Thyroid gland (tissue), 4 donors: ENCODE measurements at regions not wholly inside any gene's neighbourhood (a gene's known extent, or its start where the extent isn't known, plus 50 kb on each side); places are given as distances from the start of the nearest gene placed in this dataset.

Experiments used
- DNase-seq, 2 donors: peaks; one replicate each; pipeline ENCODE4 v3.0.0-alpha.2; 2019
- H3K27ac ChIP-seq, 3 donors: fragments of 200-600 bp; sonication (generic); 1 replicate in 2 of 3; 2 replicates in 1 of 3; pipeline ENCODE4 v1.5.1; 2016 to 2019; ENCODE audit warnings: mild to moderate bottlenecking in 1 of 3, moderate library complexity in 1 of 3
- H3K27me3 ChIP-seq: fragments of 200-600 bp; sonication (generic); one replicate; pipeline ENCODE4 v1.5.1; 2019
- H3K36me3 ChIP-seq, 2 donors: fragments of 200-600 bp; sonication (generic); one replicate each; pipeline ENCODE4 v1.5.1; 2016 to 2019
- H3K4me1 ChIP-seq, 2 donors: fragments of 200-600 bp; sonication (generic); one replicate each; pipeline ENCODE4 v1.5.1; 2017 to 2019
- H3K4me3 ChIP-seq, 3 donors: fragments of 200-600 bp; sonication (generic); replicated peaks in 1 of 3; 1 replicate in 2 of 3; 2 replicates in 1 of 3; pipeline ENCODE4 v1.5.1; 2016; ENCODE audit warnings: mild to moderate bottlenecking in 1 of 3
- H3K9me3 ChIP-seq: fragments of 200-600 bp; sonication (generic); one replicate; pipeline ENCODE4 v1.5.1; 2017
- POLR2A ChIP-seq, 2 donors: fragments of 450-650 bp; IDR thresholded peaks; one replicate each; pipeline ENCODE4 v1.6.1; 2017; ENCODE audit warnings: antibody characterized with exemption in 2 of 2, mild to moderate bottlenecking in 2 of 2, moderate library complexity in 1 of 2
- WGBS, 2 donors: methylation state at CpG; one replicate each; pipeline ENCODE4 v1.1.5; 2017; 5-methylcytosine and 5-hydroxymethylcytosine counted together
- intact Hi-C: fragments of 100-400 bp; cut with DNase I; formaldehyde crosslinking; loops from one replicate; pipeline ENCODE4 v1.15.1; 2023
- TF ChIP-seq, protein P1 (sequence below), 6 experiments: fragments of 200-600 bp in 3 of 6; fragments of 450-650 bp in 3 of 6; sonication (generic) in 3 of 6; IDR thresholded peaks; one replicate each; pipeline ENCODE4 v1.5.1; 2016 to 2019; ENCODE audit warnings: antibody characterized with exemption in 6 of 6, mild to moderate bottlenecking in 2 of 6, inconsistent platforms in 1 of 6, moderate library complexity in 1 of 6

- DNase-seq: no peak
- TF ChIP-seq POLR2A (IDR thresholded peaks at IDR 0.05): no peak
- TF ChIP-seq, protein P1, sequence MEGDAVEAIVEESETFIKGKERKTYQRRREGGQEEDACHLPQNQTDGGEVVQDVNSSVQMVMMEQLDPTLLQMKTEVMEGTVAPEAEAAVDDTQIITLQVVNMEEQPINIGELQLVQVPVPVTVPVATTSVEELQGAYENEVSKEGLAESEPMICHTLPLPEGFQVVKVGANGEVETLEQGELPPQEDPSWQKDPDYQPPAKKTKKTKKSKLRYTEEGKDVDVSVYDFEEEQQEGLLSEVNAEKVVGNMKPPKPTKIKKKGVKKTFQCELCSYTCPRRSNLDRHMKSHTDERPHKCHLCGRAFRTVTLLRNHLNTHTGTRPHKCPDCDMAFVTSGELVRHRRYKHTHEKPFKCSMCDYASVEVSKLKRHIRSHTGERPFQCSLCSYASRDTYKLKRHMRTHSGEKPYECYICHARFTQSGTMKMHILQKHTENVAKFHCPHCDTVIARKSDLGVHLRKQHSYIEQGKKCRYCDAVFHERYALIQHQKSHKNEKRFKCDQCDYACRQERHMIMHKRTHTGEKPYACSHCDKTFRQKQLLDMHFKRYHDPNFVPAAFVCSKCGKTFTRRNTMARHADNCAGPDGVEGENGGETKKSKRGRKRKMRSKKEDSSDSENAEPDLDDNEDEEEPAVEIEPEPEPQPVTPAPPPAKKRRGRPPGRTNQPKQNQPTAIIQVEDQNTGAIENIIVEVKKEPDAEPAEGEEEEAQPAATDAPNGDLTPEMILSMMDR (IDR thresholded peaks at IDR 0.05): no peak
These were observed 257.8 kb downstream of the LMO4 start for GRCh38 chr1:87586501-87586900.

GRCh38 chr1:87588495-87588894 lies 259.8 kb downstream of the LMO4 start:
- no peak for DNase-seq
- Histone ChIP-seq H3K36me3 (no peaks in the 10 kb centered on the region), H3K4me1 (peaks cover 0 to 7% of the 10 kb centered on the region in 2 donors), H3K27ac (no peak overlapping the region), H3K4me3 (no peak overlapping the region), H3K9me3 (no peaks in the 10 kb centered on the region), H3K27me3 (no peaks in the 10 kb centered on the region)
- no peak for TF ChIP-seq POLR2A (IDR thresholded peaks at IDR 0.05)
- TF ChIP-seq, protein P1 (IDR thresholded peaks at IDR 0.05): no peak
- intact Hi-C loops: no loop called here
- 64 to 68% methylated on average over 4 of the region's 4 CpGs for WGBS, 2 donors

More at GRCh38 chr1:87586501-87586900, 257.8 kb downstream of the LMO4 start:
- H3K36me3 ChIP-seq: no peaks in the 10 kb centered on the region
- H3K4me1 ChIP-seq: peaks cover 0 to 7% of the 10 kb centered on the region in 2 donors
- no peak overlapping the region for H3K27ac ChIP-seq
- intact Hi-C loops: no loop called here
- no peak overlapping the region for H3K4me3 ChIP-seq
- H3K27me3 ChIP-seq: no peaks in the 10 kb centered on the region
- 89 to 90% methylated on average over 3 of the region's 3 CpGs for WGBS, 2 donors
- no peaks in the 10 kb centered on the region for H3K9me3 ChIP-seq

- DNase-seq: no peak
- TF ChIP-seq POLR2A (IDR thresholded peaks at IDR 0.05): no peak
- TF ChIP-seq, protein P1 (IDR thresholded peaks at IDR 0.05): no peak
- 77 to 85% methylated on average over 5 to 6 of the region's 6 CpGs for whole genome bisulfite sequencing, 2 donors
- Histone ChIP-seq H3K27me3 (no peaks in the 10 kb centered on the region), H3K9me3 (no peaks in the 10 kb centered on the region), H3K4me1 (peaks cover 13 to 17% of the 10 kb centered on the region in 2 donors), H3K27ac (no peak overlapping the region), H3K4me3 (no peak overlapping the region), H3K36me3 (no peaks in the 10 kb centered on the region)
- intact Hi-C loops: no loop called here
These were observed 262.8 kb downstream of the LMO4 start for GRCh38 chr1:87591492-87591891.

- Histone ChIP-seq H3K36me3 (no peaks in the 10 kb centered on the region), H3K4me3 (no peak overlapping the region), H3K27me3 (no peaks in the 10 kb centered on the region), H3K9me3 (no peaks in the 10 kb centered on the region), H3K4me1 (peaks cover 13 to 17% of the 10 kb centered on the region in 2 donors), H3K27ac (no peak overlapping the region)
- DNase-seq: no peak
- TF ChIP-seq, protein P1 (IDR thresholded peaks at IDR 0.05): no peak
- no peak for TF ChIP-seq POLR2A (IDR thresholded peaks at IDR 0.05)
- intact Hi-C loops: no loop called here
- WGBS, 2 donors: 95 to 96% methylated on average over 2 of the region's 2 CpGs
These were observed 263.5 kb downstream of the LMO4 start for GRCh38 chr1:87592156-87592555.

DNA sequence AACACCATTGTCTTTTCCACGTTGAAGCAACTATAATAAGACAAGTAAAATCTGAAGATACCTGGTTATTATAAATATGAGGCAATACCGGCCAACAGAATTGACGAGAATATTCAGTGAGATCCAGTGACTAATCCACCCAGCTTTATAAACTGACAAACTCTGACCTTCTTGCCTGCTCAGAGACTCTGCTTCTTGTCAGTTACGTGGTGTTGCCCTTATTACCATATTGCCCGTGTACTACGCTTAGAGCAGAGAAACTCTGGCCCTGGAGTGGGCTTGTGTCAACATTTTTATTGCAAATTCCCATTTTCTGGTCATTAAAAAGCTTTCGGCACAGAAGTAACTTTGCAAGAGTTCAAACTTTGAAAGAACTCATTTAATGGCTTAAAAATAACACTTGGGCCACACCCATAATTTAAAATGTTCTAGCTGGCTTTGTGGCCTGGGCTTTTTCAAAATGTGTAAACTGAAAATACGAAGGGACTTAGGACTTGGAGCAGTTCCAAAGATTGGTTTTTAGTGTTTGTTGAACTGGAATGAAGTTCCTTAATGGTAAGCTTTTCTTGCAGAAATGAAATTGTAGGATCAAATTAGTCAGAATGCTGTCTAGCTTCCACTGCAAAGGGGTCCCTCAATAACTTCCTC lies 266.2 kb downstream of the LMO4 start:
- H3K4me3 ChIP-seq: no peak overlapping the region
- intact Hi-C loops: no loop called here
- DNase-seq: peak; percentile 34 to 37
- no peaks in the 10 kb centered on the region for H3K27me3 ChIP-seq
- peak overlapping the region; percentile 37 to 68 (median 49) for H3K27ac ChIP-seq
- peaks cover 17 to 27% of the 10 kb centered on the region in 2 donors for H3K4me1 ChIP-seq
- no peaks in the 10 kb centered on the region for H3K36me3 ChIP-seq
- 40 to 42% methylated on average over 8 of the region's 8 CpGs for WGBS, 2 donors
- TF ChIP-seq, protein P1 (IDR thresholded peaks at IDR 0.05): no peak
- TF ChIP-seq POLR2A (IDR thresholded peaks at IDR 0.05): no peak
- H3K9me3 ChIP-seq: no peaks in the 10 kb centered on the region
